ENCODE measurements at regions not wholly inside any gene's neighbourhood (a gene's known extent, or its start where the extent isn't known, plus 50 kb on each side); places are given as distances from the start of the nearest gene placed in this dataset.

- TF ChIP-seq ZNF274 (IDR thresholded peaks at IDR 0.05; ENCODE audit: borderline replicate concordance, extremely low read depth, low read length) = no peak
- no peak for TF ChIP-seq KDM5A (IDR thresholded peaks at IDR 0.05; ENCODE audit: low read length)
- TF ChIP-seq GTF2F1 (IDR thresholded peaks at IDR 0.05; ENCODE audit: borderline replicate concordance, low read depth, low read length) = no peak
- TF ChIP-seq TBP (IDR thresholded peaks at IDR 0.05; ENCODE audit: low read depth, low read length) = no peak
- no peak for TF ChIP-seq CTCF (IDR thresholded peaks at IDR 0.05; ENCODE audit: control extremely low read depth in 1 of 3, insufficient read depth in 1 of 3, low read depth in 1 of 3, low read length in 3 of 3)
- no peak for TF ChIP-seq FOSL1 (IDR thresholded peaks at IDR 0.05; ENCODE audit: insufficient read depth, low read depth, low read length)
Observed at GRCh38 chr3:104175696-104176095, 1191.0 kb upstream of the ALCAM start (continued).
